Nucleus accumbens (tissue), 56 donors: ENCODE measurements at regions not wholly inside any gene's neighbourhood (a gene's known extent, or its start where the extent isn't known, plus 50 kb on each side); places are given as distances from the start of the nearest gene placed in this dataset.

Experiments
- DNase-seq, 56 donors: peaks; one replicate each; lab custom pipeline; 2025; lab: John Stamatoyannopoulos, UW

- no peak for DNase-seq
Measured at GRCh38 chr4:121277194-121278105, 103.4 kb downstream of the QRFPR start.

- DNase-seq, result no peak
Measured at GRCh38 chr4:121273191-121273590, 107.6 kb downstream of the QRFPR start.

GRCh38 chr4:121272526-121272925 lies 108.3 kb downstream of the QRFPR start:
- DNase-seq, result no peak

- DNase-seq, result no peak
Measured at GRCh38 chr4:121270389-121270788, 106.3 kb upstream of the TNIP3 start.

GRCh38 chr4:121269001-121269400 lies 104.9 kb upstream of the TNIP3 start:
- no peak for DNase-seq

GRCh38 chr4:121266982-121267381 lies 102.9 kb upstream of the TNIP3 start:
- DNase-seq, result no peak

- DNase-seq, result no peak
Measured at GRCh38 chr4:121256887-121257466, 92.9 kb upstream of the TNIP3 start.

- DNase-seq, result peak in 1 of 56 donors; percentile 1
Measured at GRCh38 chr4:121255986-121256750, 92.0 kb upstream of the TNIP3 start.

GRCh38 chr4:121253961-121254360 lies 89.8 kb upstream of the TNIP3 start:
- no peak for DNase-seq

- DNase-seq, result peak in 43 of 56 donors; percentile 2 to 76 (median 31)
Measured at GRCh38 chr4:121252224-121252806, 88.2 kb upstream of the TNIP3 start.

- no peak for DNase-seq
Measured at GRCh38 chr4:121248747-121249146, 84.6 kb upstream of the TNIP3 start.

- DNase-seq, result no peak
Measured at GRCh38 chr4:121246698-121247097, 82.6 kb upstream of the TNIP3 start.

GRCh38 chr4:121243485-121243884 lies 79.4 kb upstream of the TNIP3 start:
- peak in 1 of 56 donors; percentile 2 for DNase-seq

GRCh38 chr4:121242188-121242750 lies 78.1 kb upstream of the TNIP3 start:
- no peak for DNase-seq

GRCh38 chr4:121239951-121240350 lies 75.8 kb upstream of the TNIP3 start:
- DNase-seq, result no peak

- no peak for DNase-seq
Measured at GRCh38 chr4:121238461-121238860, 74.3 kb upstream of the TNIP3 start.

- no peak for DNase-seq
Measured at GRCh38 chr4:121237069-121237399, 72.9 kb upstream of the TNIP3 start.

GRCh38 chr4:121236353-121237068 lies 72.4 kb upstream of the TNIP3 start:
- no peak for DNase-seq

GRCh38 chr4:121233982-121234381 lies 69.9 kb upstream of the TNIP3 start:
- DNase-seq, result no peak

- DNase-seq, result no peak
Measured at GRCh38 chr4:121229993-121230392, 65.9 kb upstream of the TNIP3 start.
